GM12878 (cell line): ENCODE measurements at regions not wholly inside any gene's neighbourhood (a gene's known extent, or its start where the extent isn't known, plus 50 kb on each side); places are given as distances from the start of the nearest gene placed in this dataset.

Experiments used
- BCLAF1 ChIP-seq: fragments of 450-650 bp; IDR thresholded peaks from 2 replicates; pipeline ENCODE4 v1.6.1; 2017; ENCODE audit warnings: antibody characterized with exemption, mild to moderate bottlenecking, moderate library complexity
- CTCF ChIP-seq, 3 experiments: IDR thresholded peaks in 2 of 3; conservative IDR thresholded peaks in 1 of 3; 2 replicates each; pipeline ENCODE4 v1.5.1; 2011; ENCODE audit warnings: low read depth in 3 of 3, low read length in 3 of 3, mild to moderate bottlenecking in 3 of 3, control low read depth in 2 of 3, moderate library complexity in 2 of 3, inconsistent platforms in 1 of 3, mixed read lengths in 1 of 3; ENCODE audit not compliant: control insufficient read depth in 2 of 3, insufficient read depth in 1 of 3; ENCODE audit errors: extremely low read depth in 1 of 3
- DPF2 ChIP-seq: fragments of 450-650 bp; IDR thresholded peaks from 2 replicates; pipeline ENCODE4 v1.6.1; 2017; ENCODE audit warnings: mild to moderate bottlenecking
- E2F4 ChIP-seq: IDR thresholded peaks from 2 replicates; pipeline ENCODE4 v1.6.1; 2012; ENCODE audit warnings: low read depth, low read length, improper control_type of control experiment
- ELK1 ChIP-seq: IDR thresholded peaks from 2 replicates; pipeline ENCODE4 v1.6.1; 2012; ENCODE audit warnings: low read depth, low read length, improper control_type of control experiment
- HDAC2 ChIP-seq: fragments of 200-600 bp; sonication (generic); IDR thresholded peaks from 2 replicates; pipeline ENCODE4 v1.6.1; 2017
- MYC ChIP-seq: IDR thresholded peaks from 2 replicates; pipeline ENCODE4 v1.6.1; 2011; ENCODE audit warnings: mild to moderate bottlenecking, low read length, moderate library complexity, inconsistent platforms; ENCODE audit not compliant: insufficient read depth, insufficient replicate concordance, insufficient read length, severe bottlenecking
- NFXL1 ChIP-seq: fragments of 450-650 bp; IDR thresholded peaks from 2 replicates; pipeline ENCODE4 v1.6.1; 2017; ENCODE audit warnings: antibody characterized with exemption, mild to moderate bottlenecking, borderline replicate concordance
- NR2F1 ChIP-seq: fragments of 450-650 bp; conservative IDR thresholded peaks from 2 replicates; pipeline ENCODE4 v1.6.1; 2017; ENCODE audit warnings: mild to moderate bottlenecking
- RAD21 ChIP-seq: IDR thresholded peaks from 2 replicates; pipeline ENCODE4 v1.6.1; 2011; ENCODE audit warnings: mild to moderate bottlenecking, low read depth, low read length, moderate library complexity; ENCODE audit not compliant: insufficient read depth
- RAD51 ChIP-seq: fragments of 450-650 bp; IDR thresholded peaks from 2 replicates; pipeline ENCODE4 v1.6.1; 2016; ENCODE audit warnings: moderate library complexity, mild to moderate bottlenecking, inconsistent platforms
- RFX5 ChIP-seq: IDR thresholded peaks from 2 replicates; pipeline ENCODE4 v1.6.1; 2011; ENCODE audit warnings: low read depth, low read length, improper control_type of control experiment
- RUNX3 ChIP-seq: IDR thresholded peaks from 2 replicates; pipeline ENCODE4 v1.6.1; 2012; ENCODE audit warnings: low read length, inconsistent platforms
- TCF12 ChIP-seq: IDR thresholded peaks from 2 replicates; pipeline ENCODE4 v1.6.1; 2011; ENCODE audit warnings: low read depth, mild to moderate bottlenecking, low read length
- YBX1 ChIP-seq: fragments of 450-650 bp; IDR thresholded peaks from 2 replicates; pipeline ENCODE4 v1.6.1; 2016; ENCODE audit warnings: antibody characterized with exemption
- ZBTB40 ChIP-seq: fragments of 450-650 bp; IDR thresholded peaks from 2 replicates; pipeline ENCODE4 v1.6.1; 2016; ENCODE audit warnings: mild to moderate bottlenecking, moderate library complexity, borderline replicate concordance
- TF ChIP-seq, protein P1 (sequence below): fragments of 150-350 bp; IDR thresholded peaks from 2 replicates; pipeline ENCODE4 v1.6.1; 2014; ENCODE audit warnings: mild to moderate bottlenecking, low read depth, low read length

- TF ChIP-seq BCLAF1 (no peak), ELK1 (no peak), RAD21 (peak; percentile 79), DPF2 (no peak), HDAC2 (no peak), MYC (no peak), RUNX3 (peak; percentile 6; the same call in 1 of the 2 replicates), E2F4 (no peak), RAD51 (no peak), RFX5 (no peak), ZBTB40 (no peak), NFXL1 (no peak), YBX1 (no peak), NR2F1 (no peak), CTCF (IDR thresholded peaks at IDR 0.05 in 2 of 3, conservative IDR thresholded peaks at IDR 0.05 in 1 of 3; ENCODE audit: control insufficient read depth in 2 of 3, extremely low read depth in 1 of 3, insufficient read depth in 1 of 3, low read depth in 3 of 3, low read length in 3 of 3) (peak; percentile 22 to 67 (median 25); a peak in 4 of 6 replicates), TCF12 (no peak)
- TF ChIP-seq, protein P1, sequence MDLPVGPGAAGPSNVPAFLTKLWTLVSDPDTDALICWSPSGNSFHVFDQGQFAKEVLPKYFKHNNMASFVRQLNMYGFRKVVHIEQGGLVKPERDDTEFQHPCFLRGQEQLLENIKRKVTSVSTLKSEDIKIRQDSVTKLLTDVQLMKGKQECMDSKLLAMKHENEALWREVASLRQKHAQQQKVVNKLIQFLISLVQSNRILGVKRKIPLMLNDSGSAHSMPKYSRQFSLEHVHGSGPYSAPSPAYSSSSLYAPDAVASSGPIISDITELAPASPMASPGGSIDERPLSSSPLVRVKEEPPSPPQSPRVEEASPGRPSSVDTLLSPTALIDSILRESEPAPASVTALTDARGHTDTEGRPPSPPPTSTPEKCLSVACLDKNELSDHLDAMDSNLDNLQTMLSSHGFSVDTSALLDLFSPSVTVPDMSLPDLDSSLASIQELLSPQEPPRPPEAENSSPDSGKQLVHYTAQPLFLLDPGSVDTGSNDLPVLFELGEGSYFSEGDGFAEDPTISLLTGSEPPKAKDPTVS, result no peak
- TF ChIP-seq, all 136 proteins: peak for 4
Observed at GRCh38 chrX:135632353-135632752, 81.1 kb upstream of the CT45A1 start (continued).
